Testis (tissue), 2 donors: ENCODE measurements at regions not wholly inside any gene's neighbourhood (a gene's known extent, or its start where the extent isn't known, plus 50 kb on each side); places are given as distances from the start of the nearest gene placed in this dataset.

Experiments
- DNase-seq: peaks from one replicate; pipeline ENCODE4 v3.0.0-alpha.2; 2019
- H3K27ac ChIP-seq, 2 donors: fragments of 200-600 bp; sonication (generic); one replicate each; pipeline ENCODE4 v1.5.1; 2019
- H3K27me3 ChIP-seq: fragments of 200-600 bp; sonication (generic); one replicate; pipeline ENCODE4 v1.5.1; 2019
- H3K36me3 ChIP-seq: fragments of 200-600 bp; sonication (generic); one replicate; pipeline ENCODE4 v1.5.1; 2017; ENCODE audit warnings: low read depth; ENCODE audit errors: missing control alignments
- H3K4me1 ChIP-seq: fragments of 200-600 bp; sonication (generic); one replicate; pipeline ENCODE4 v1.5.1; 2019
- H3K4me3 ChIP-seq, 2 donors: fragments of 200-600 bp; sonication (generic); one replicate each; pipeline ENCODE4 v1.5.1; 2017 to 2019
- H3K9me3 ChIP-seq: fragments of 200-600 bp; sonication (generic); one replicate; pipeline ENCODE4 v1.5.1; 2017
- CTCF ChIP-seq, 3 experiments: fragments of 450-650 bp in 2 of 3; fragments of 200-600 bp in 1 of 3; sonication (generic) in 1 of 3; IDR thresholded peaks; one replicate each; pipeline ENCODE4 v1.5.1; 2016 to 2019; ENCODE audit warnings: antibody characterized with exemption in 3 of 3, mild to moderate bottlenecking in 2 of 3, moderate library complexity in 1 of 3
- POLR2A ChIP-seq: fragments of 450-650 bp; IDR thresholded peaks from one replicate; pipeline ENCODE4 v1.6.1; 2017; ENCODE audit warnings: antibody characterized with exemption, mild to moderate bottlenecking, moderate library complexity
- WGBS, 2 donors: methylation state at CpG; one replicate each; pipeline ENCODE4 v1.1.5; 2018; 5-methylcytosine and 5-hydroxymethylcytosine counted together
- intact Hi-C: fragments of 100-400 bp; cut with DNase I; formaldehyde crosslinking; loops from one replicate; pipeline ENCODE4 v1.15.1; 2023; ENCODE audit warnings: low total_unique reads

GRCh38 chr18:75125382-75126331 lies 83.3 kb downstream of the PTGR3 start:
- 48 to 62% methylated on average over 15 to 35 of the region's 44 CpGs for WGBS, 2 donors
- no peak overlapping the region for H3K27ac ChIP-seq

GRCh38 chr18:75124991-75125381 lies 84.0 kb downstream of the PTGR3 start:
- Histone ChIP-seq H3K27ac (no peak overlapping the region), H3K9me3 (no peaks in the 10 kb centered on the region), H3K4me1 (no peaks in the 10 kb centered on the region), H3K27me3 (no peaks in the 10 kb centered on the region), H3K4me3 (peak overlapping the region in 1 of 2 donors; percentile 13), H3K36me3 (no peaks in the 10 kb centered on the region)
- intact Hi-C loops, result no loop called here
- DNase-seq, result no peak
- 79 to 82% methylated on average over 5 to 16 of the region's 16 CpGs for WGBS, 2 donors
- no peak for TF ChIP-seq POLR2A
- TF ChIP-seq CTCF (IDR thresholded peaks at IDR 0.05), result no peak

More at GRCh38 chr18:75125382-75126331, 83.3 kb downstream of the PTGR3 start:
- DNase-seq, result no peak
- H3K4me3 ChIP-seq, result peak overlapping the region in 1 of 2 donors; percentile 13
- no peak for TF ChIP-seq POLR2A
- TF ChIP-seq CTCF (IDR thresholded peaks at IDR 0.05), result no peak
- H3K9me3 ChIP-seq, result no peaks in the 10 kb centered on the region
- H3K36me3 ChIP-seq, result no peaks in the 10 kb centered on the region
- no peaks in the 10 kb centered on the region for H3K27me3 ChIP-seq
- intact Hi-C loops, result no loop called here
- no peaks in the 10 kb centered on the region for H3K4me1 ChIP-seq

- DNase-seq, result no peak
- Histone ChIP-seq H3K9me3 (no peaks in the 10 kb centered on the region), H3K4me3 (no peak overlapping the region), H3K27me3 (no peaks in the 10 kb centered on the region), H3K27ac (no peak overlapping the region), H3K36me3 (no peaks in the 10 kb centered on the region), H3K4me1 (no peaks in the 10 kb centered on the region)
- 71 to 73% methylated on average over 14 of the region's 14 CpGs for WGBS, 2 donors
- intact Hi-C loops, result no loop called here
- TF ChIP-seq POLR2A (no peak), CTCF (IDR thresholded peaks at IDR 0.05) (no peak)
Observed at GRCh38 chr18:75124551-75124950, 84.4 kb downstream of the PTGR3 start.

DNA sequence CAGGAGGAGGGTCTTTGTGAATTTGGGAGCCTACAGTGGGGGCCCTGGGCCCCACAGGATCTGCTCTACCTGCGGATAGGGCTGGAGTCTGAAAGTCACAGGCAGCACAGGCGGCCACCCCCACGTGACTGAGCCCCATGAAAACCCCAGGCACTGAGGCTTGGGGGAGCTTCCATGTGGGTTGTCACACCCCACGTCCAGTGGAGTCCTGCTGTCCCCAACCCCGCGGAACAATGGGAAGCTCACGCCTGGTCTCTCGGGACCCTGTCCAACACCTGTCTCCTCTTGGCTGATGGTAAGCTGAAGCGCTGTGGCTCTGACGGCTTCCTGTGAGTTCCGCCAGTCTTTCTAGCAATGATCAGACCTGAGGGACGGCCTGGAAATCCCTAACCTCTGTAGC lies 85.8 kb downstream of the PTGR3 start:
- TF ChIP-seq CTCF (IDR thresholded peaks at IDR 0.05), result no peak
- TF ChIP-seq POLR2A, result no peak
- Histone ChIP-seq H3K4me3 (no peak overlapping the region), H3K36me3 (no peaks in the 10 kb centered on the region), H3K27me3 (no peaks in the 10 kb centered on the region), H3K4me1 (no peaks in the 10 kb centered on the region), H3K9me3 (no peaks in the 10 kb centered on the region), H3K27ac (no peak overlapping the region)
- intact Hi-C loops, result no loop called here
- 77 to 92% methylated on average over 8 to 12 of the region's 12 CpGs for WGBS, 2 donors
- no peak for DNase-seq
